ENCODE measurements at regions not wholly inside any gene's neighbourhood (a gene's known extent, or its start where the extent isn't known, plus 50 kb on each side); places are given as distances from the start of the nearest gene placed in this dataset.
"Not testable (repeated sequence)": the region's sequence is repeated elsewhere in the genome, so short reads cannot be mapped to it uniquely, and the experiment has no call there.

DNA sequence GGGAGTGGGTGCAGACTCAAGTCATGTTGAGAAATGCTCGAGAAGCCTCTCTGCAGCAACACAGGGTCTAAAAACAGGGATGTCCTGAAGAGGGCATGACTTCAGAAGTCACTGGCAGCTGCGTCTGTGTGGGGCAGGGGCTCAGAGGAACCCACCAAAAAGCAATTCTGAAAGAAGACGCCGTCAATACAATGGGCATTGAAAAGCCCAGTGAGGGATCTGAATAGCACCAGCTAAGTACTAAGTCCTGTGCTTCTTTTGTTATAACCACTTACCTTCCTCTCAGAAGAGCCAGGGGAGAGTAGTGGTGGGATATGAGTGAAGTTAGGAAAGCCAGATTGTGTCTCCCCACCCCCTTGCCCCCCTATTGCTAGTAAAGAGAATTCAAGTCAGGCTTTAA lies 137.2 kb downstream of the INHBA start:
- H3K4me3 ChIP-seq: no peak overlapping the region
- TF ChIP-seq, protein P1, sequence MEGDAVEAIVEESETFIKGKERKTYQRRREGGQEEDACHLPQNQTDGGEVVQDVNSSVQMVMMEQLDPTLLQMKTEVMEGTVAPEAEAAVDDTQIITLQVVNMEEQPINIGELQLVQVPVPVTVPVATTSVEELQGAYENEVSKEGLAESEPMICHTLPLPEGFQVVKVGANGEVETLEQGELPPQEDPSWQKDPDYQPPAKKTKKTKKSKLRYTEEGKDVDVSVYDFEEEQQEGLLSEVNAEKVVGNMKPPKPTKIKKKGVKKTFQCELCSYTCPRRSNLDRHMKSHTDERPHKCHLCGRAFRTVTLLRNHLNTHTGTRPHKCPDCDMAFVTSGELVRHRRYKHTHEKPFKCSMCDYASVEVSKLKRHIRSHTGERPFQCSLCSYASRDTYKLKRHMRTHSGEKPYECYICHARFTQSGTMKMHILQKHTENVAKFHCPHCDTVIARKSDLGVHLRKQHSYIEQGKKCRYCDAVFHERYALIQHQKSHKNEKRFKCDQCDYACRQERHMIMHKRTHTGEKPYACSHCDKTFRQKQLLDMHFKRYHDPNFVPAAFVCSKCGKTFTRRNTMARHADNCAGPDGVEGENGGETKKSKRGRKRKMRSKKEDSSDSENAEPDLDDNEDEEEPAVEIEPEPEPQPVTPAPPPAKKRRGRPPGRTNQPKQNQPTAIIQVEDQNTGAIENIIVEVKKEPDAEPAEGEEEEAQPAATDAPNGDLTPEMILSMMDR (IDR thresholded peaks at IDR 0.05): no peak

DNA sequence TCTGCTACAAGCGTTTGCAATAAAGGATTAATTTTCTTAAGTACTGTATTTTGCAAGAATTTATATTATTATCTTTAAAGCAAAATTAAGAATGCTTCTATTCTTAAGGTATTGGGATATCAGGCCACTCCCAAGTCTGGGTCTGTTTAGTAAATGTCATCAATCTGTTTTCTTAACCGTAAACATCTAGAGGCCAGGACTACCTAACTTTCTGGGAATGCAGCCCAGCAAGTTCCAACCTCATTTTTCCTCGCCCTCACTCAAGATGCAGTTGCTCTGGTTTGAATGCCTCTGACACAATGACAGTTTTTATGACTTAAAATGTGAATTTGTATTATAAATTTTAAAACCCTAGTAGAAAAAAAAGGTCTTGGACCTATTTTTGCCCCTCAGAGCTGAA lies 143.5 kb downstream of the INHBA start:
- Histone ChIP-seq H3K36me3 (no peaks in the 10 kb centered on the region), H3K4me3 (no peak overlapping the region), H3K27me3 (no peaks in the 10 kb centered on the region), H3K27ac (no peak overlapping the region), H3K9me3 (no peaks in the 10 kb centered on the region), H3K4me1 (no peaks in the 10 kb centered on the region)
- no peak for DNase-seq (ENCODE audit: low spot score)
- TF ChIP-seq, protein P1 (IDR thresholded peaks at IDR 0.05): no peak

More for the DNA sequence above, 137.2 kb downstream of the INHBA start:
- Histone ChIP-seq H3K27me3 (no peaks in the 10 kb centered on the region), H3K36me3 (no peaks in the 10 kb centered on the region), H3K9me3 (no peaks in the 10 kb centered on the region), H3K27ac (no peak overlapping the region), H3K4me1 (no peaks in the 10 kb centered on the region)
- DNase-seq (ENCODE audit: low spot score): no peak

DNA sequence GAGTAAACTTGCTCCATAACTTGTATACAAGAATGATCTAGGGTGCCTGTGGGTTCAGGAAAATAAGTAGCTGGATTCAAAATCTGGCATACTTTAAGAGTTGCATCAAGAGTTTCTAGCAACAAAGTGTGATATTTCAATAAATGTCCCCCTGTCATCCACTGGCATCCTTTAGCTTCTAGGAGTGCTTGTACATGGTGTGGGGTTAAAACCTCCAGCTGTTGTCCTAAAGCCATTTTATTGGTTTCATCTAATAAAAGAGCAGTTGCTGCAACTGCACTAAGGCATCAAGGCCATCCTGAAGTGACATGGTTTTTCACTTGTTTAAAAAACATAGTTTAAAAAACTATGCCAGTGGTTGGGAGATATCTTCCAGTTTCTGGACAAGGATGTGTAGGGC lies 148.4 kb downstream of the INHBA start:
- Histone ChIP-seq H3K9me3 (peaks cover 0 to 8% of the 10 kb centered on the region in 2 donors), H3K27me3 (no peaks in the 10 kb centered on the region), H3K4me3 (no peak overlapping the region), H3K36me3 (no peaks in the 10 kb centered on the region), H3K4me1 (no peaks in the 10 kb centered on the region), H3K27ac (no peak overlapping the region)
- no peak for DNase-seq (ENCODE audit: low spot score)
- TF ChIP-seq, protein P1 (IDR thresholded peaks at IDR 0.05): no peak

DNA sequence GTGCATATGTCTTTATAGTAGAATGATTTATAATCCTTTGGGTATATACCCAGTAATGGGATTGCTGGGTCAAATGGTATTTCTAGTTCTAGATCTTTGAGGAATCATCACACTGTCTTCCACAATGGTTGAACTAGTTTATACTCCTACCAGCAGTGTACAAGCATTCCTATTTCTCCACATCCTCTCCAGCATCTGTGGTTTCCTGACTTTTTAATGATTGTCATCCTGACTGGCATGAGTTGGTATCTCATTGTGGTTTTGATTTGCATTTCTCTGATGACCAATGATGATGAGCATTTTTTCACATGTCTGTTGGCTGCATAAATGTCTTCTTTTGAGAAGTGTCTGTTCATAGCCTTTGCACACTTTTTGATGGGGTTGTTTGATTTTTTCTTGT lies 152.8 kb downstream of the INHBA start:
- H3K9me3 ChIP-seq; DNase-seq (ENCODE audit: low spot score); H3K4me1 ChIP-seq; H3K36me3 ChIP-seq; H3K4me3 ChIP-seq; H3K27me3 ChIP-seq; H3K27ac ChIP-seq: not testable (repeated sequence)

DNA sequence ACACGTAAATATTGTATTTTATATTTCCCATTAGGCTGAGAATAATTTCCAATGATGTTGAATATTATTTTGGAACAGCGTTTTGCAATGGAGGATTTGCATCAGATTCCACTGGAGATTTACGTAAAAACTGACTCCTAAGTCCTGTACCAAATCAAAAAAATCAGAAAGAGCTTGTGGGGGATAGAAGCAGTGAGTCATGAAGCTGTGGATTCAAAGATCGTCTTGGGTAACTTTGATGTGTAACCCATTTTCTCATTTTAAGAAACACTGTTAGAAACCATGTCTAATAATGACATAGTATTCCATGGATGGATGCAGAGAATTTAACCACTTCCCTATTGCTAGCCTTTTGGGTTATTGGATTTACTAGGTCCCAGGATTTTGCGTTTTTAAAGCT lies 158.6 kb downstream of the INHBA start:
- H3K36me3 ChIP-seq: no peaks in the 10 kb centered on the region
- no peak overlapping the region for H3K27ac ChIP-seq
- DNase-seq (ENCODE audit: low spot score): no peak
- no peak overlapping the region for H3K4me3 ChIP-seq
- no peaks in the 10 kb centered on the region for H3K4me1 ChIP-seq
- TF ChIP-seq, protein P1 (IDR thresholded peaks at IDR 0.05): no peak
- H3K27me3 ChIP-seq: no peaks in the 10 kb centered on the region
- H3K9me3 ChIP-seq: no peaks in the 10 kb centered on the region

DNA sequence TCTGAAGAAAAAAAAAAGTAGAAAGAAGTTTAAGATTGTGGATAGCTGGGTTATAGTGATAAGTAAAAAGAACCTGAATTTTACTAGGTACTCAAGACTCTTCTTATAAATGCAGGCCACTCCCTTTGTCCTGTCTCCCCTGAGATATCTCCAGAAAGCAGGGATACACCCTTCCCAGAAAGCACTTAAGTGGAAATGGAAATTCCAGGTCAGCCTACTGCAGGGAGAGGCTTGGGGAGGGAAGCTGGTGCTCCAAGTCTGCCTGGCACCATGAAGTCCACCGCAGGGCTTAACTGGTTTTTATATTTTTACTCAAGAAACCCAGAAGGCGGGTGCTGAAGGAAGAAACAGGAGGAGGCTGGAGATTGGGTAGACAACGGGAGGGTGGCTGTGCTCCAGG lies 162.3 kb downstream of the INHBA start:
- no peak for DNase-seq (ENCODE audit: low spot score)
- no peaks in the 10 kb centered on the region for H3K4me1 ChIP-seq
- TF ChIP-seq, protein P1 (IDR thresholded peaks at IDR 0.05): no peak
- no peak overlapping the region for H3K27ac ChIP-seq
- no peak overlapping the region for H3K4me3 ChIP-seq
- no peaks in the 10 kb centered on the region for H3K36me3 ChIP-seq
- no peaks in the 10 kb centered on the region for H3K27me3 ChIP-seq
- no peaks in the 10 kb centered on the region for H3K9me3 ChIP-seq
